Cerebellar cortex (tissue), 1 donor: ENCODE measurements at regions not wholly inside any gene's neighbourhood (a gene's known extent, or its start where the extent isn't known, plus 50 kb on each side); places are given as distances from the start of the nearest gene placed in this dataset.
"Not testable (repeated sequence)": the region's sequence is repeated elsewhere in the genome, so short reads cannot be mapped to it uniquely, and the experiment has no call there.

Experiments used
- DNase-seq: peaks from one replicate; pipeline ENCODE4 v3.0.0-alpha.2; 2015; ENCODE audit warnings: low spot score

DNA sequence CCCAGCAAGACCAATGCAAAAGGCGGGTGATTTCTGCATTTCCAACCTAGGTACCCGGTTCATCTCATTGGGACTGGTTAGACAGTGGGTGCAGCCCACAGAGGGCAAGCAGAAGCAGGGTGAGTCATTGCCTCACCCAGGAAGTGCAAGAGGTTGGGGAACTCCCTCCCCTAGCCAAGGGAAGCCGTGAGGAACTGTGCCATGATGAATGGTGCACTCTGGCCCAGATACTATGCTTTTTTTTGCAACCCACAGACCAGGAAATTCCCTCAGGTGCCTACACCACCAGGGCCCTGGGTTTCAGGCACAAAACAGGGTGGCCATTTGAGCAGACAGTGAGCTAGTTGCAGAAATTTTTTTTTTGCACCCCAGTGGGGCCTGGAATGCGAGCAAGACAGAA is 662.6 kb upstream of the ACVR2A start:
- no peak for DNase-seq

DNA sequence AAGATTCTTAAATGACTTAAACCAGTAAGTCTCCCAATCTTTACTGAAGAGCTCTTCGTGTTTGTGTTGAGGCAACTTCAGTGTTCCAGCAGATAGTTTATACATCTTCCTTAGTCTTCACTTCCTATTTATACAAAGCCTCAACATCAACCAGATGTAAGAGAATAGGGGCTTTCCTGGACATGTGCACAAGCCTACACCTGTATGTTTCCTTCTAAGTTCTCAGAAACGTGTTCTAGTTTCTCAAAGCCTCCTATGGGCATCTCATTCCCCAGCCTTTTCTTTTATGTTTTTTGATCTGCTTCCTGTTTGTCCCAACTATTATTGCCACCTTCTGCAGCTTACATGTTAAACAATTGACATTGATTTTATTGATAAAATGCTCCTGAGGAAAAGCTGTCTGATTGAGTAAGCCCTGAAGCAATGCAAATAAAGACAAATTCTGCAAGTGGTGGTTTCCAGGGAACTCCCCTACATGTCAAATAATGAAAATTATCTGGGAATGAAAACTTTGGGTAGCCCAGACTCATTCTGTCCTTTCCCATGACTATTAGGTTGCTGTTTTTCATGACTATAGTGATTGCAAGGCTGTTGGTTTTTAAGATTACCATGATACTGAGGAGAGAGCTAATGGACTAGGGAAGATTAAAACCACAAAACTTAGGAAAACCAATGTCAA is 663.3 kb upstream of the ACVR2A start:
- DNase-seq, result no peak

DNA sequence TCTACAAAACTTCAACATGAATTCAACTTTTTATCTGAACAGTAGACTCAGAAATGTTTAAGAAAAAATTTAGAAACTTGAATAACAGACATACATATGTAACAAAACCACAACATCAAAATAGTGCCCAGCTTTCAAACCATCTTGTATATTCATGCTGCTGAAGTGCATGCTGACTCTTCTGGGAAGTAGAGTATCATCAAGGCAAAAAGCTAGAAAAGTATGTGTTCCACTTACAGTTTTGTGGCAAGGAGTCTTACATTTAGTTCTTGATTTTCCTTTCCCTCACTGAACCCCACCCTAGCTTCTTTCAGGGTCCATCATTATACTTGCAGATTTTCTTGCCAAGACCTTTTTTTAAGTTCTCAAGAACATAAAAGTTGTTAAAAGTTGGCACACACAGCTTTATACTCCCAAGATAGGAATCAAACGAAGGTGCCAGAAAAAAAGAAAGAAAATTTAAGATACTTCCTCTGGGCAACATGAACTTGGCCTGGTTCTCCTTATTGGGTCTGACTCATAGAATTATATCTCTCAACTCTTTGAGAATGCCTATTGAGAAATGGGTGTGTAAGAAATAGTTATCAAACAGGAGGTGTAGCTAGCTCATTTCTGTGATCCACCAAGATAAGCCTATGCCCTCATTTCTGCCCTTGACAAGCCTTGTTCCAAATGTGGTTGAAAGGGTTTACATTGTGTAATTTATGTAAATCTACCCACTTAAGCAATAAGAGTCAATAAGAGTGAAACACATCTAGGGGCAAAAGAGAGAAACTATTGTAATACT is 667.6 kb upstream of the ACVR2A start:
- DNase-seq, result no peak

DNA sequence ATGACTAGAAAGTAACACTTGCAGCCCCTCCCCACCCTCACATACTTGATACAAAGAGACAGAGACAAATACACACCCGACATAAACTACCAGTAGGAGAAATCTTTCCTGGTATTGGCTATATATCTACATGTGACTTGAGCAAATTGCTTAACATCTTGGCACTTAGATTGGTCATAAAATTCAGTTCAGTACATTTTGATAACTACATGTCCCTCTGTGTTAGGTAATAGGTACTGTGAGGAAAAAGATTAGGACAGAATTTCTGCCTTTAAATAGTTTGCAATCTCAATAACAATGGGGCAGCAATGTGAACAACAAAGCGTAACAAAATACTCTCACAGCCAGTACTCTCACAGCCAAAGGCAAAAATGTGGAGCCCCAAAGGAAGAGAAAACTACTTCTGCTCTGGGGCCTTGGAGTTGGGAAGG is 670.0 kb upstream of the ACVR2A start:
- DNase-seq, result no peak

DNA sequence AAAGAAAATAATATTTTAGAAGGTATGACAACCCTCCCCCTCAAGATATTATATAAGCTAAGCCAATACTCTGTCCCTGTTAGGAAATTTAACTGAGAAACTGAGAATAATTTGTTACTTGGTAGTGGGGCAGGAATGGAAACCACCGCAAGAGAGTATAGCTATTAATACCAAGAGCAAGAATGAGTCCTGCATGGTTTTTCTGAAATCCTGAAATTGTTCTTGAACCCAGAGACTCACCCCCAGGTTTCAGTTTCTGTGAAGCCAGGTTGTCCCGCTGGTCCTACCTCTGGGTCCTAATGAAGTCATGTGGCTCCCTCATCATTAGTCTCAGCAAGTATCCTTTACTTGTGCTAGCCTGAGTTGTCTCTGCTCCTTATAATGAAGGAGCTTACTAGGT is 671.0 kb upstream of the ACVR2A start:
- no peak for DNase-seq

DNA sequence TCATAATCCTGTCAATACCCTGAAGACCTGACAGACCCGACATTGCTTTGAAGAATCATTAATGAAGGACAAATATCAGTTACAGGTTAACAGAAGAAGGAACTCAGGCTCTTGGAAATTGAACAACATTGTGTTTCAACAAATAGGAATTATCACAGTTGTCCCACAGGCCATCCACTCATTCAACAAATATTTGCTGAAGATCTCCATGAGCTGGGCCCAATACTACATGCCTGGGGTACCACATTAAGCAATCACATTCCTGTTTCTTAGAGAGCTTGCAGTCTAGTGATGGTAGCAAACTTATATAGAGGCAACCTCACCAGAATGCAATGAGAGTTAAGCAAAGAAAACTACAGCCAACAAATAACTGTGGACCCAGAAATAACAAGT is 671.6 kb upstream of the ACVR2A start:
- no peak for DNase-seq

DNA sequence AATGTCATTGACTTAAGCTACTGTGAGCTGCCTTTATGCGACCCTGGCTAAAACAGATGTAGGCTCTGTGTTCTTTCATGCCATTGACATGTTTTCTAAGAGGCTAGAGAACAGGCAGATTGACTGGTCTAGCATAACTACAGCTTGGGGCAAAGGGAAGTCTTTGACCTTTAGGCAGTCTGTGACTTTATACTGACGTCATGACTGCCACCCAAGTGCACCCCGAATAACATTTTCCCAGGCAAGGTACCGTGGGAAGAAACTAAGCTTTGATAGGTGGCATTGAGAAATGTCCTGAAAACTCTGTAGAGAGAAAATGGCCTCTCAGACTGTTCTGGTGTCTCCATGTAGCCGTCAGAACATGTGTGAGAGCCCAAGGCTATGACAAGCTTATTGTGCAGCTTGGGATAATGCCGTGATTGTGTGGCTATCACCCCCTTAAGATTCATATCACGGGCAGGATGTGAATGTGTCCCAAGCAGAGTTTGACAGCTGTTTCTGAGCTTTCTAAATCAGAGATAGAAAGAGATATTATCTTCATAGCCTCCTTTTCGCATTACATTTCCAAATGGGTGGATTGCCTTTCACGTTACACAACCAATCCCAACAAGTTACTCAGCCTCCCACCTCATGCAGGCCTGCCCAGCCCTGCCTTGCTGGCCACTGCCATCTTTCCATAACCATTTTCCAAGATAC is 672.2 kb upstream of the ACVR2A start:
- no peak for DNase-seq

DNA sequence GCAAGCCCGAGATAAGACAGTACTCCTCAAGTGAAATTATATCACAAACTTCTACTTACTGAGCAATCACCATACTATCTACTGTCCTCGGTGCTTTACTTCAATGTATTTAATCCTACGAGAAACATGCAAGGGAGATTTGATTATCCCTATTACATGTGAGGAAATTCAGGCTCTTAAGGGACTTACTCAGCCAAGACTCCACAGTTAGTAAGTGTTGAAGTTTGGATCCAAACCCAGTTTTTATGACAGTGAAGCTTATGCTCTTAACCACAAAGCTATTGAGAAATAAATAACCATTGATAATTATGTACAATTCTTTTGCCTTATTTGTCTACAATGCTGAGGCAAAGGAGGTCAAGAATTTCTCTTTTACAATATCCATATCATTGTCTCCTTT is 672.9 kb upstream of the ACVR2A start:
- no peak for DNase-seq

DNA sequence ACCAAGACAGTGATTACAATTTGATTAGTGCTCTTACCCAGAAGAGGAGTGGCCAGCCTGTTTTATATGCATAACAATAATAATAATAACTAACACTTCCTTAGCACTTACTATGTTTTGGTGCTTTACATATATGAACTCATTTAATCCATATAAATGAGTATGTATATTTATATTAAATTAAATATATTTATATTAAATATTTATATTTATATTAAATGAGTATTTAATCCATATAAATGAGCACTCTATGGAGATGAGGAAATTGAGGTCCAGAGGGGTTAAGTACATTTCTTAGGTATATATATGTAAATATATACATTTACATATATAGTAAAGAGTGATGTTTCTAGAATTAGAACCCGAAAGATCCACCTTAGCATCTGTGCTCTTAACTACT is 673.9 kb upstream of the ACVR2A start:
- no peak for DNase-seq

DNA sequence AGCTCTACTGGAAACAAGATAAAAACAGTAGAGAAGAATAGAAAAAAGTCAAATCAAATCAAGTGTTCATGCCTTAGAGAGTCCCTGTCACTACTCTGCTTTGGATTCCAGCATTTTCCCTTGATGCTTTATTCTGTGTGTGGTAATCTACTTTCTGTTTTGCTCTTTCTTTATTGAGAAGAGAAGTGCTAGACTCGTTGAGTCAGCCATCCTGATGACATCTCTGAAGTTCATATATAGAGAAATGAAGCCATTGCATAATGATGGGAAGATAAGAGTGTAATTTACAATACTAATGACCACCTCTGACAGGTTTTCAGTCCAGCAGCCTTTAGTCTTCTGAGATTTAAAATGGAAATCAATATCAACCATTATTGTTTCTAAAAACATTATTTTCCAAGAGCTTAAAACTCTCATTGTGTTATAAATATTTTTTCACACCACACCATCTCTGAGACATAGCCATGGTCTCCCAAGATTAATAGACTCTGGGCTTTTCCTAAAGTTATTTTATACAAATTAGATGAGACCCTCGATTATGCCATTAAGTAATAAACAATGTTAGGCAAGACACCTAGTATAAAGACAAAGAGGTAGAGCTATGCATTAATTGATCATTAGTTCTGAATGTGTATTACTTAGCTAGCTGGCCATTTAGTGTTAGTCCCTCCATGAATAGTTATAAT is 679.0 kb upstream of the ACVR2A start:
- DNase-seq, result no peak

DNA sequence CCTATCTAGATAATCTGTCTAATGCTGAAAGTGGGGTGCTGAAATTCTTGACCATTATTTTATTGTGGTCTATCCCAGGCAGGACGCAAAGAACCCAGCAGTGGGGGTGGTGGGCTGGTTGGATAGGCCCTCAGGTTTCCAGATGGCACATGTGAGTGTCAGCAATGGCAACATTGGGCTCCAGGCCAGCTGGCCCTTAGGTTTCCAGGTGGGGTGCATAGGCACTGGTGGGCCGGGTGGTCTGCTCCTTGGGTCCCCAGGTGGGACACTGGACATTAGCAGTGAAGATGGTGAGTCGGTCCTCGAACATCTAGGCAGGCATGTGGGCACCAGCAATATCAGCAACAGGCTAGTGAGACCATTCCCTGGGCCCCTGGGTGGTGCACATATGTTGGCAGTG is 680.3 kb upstream of the ACVR2A start:
- DNase-seq, result no peak

DNA sequence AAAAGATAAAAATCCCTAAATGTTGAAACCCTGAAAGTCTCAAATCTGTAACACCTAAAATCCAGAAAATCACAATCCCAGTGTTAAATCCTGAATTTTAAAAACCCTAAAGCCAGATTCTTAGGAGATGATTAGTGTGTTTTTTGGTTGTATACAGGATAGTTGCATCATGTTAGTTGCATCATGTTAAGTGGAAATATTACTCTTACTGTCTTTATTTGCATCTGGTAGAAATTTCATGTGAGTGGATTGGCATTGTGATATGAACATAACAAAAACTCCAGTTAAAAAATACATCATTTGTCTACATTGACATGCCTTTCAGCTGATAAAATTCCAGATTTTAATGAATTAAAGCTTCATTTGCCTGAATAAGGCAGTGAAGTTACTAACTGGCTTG is 683.1 kb upstream of the ACVR2A start:
- no peak for DNase-seq

DNA sequence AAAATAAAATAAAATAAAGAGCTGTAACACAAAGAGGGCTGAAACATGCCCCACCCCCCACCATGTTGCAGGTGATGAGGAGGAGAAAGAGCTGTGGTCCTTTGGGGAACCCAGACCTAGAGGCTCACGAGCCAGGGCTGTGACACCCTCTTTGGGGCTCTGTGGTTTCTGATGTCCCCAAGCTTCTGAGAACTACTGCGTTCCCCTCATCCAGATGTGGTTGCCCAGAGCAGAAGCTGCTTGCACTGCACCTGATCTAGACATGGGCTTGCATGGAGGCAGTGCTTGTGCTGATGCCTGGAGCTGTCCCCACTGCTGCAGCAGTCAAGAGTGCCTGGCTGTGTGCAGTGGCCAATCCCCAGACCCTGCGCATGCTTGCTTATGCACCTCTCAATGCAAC is 687.9 kb upstream of the ACVR2A start:
- DNase-seq, result no peak

DNA sequence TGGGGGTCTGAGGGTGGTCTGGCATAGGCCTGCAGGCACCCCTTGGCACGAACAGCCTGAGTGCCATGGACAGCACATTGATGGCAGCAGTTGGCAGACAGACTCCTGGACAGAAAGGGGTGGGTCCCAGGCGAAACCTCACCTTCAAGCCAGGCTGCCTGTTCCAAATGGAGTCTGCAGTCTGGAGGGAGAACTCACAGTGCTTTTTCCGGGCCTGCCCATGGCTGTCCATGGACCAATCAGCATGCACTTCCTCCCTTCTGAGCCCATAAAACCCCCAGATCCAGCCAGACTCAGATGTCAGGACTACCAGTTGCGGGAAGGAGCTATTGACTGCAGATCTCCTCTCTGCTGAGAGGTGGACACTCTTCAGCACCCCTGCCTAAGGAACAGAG is 694.6 kb upstream of the ACVR2A start:
- no peak for DNase-seq

DNA sequence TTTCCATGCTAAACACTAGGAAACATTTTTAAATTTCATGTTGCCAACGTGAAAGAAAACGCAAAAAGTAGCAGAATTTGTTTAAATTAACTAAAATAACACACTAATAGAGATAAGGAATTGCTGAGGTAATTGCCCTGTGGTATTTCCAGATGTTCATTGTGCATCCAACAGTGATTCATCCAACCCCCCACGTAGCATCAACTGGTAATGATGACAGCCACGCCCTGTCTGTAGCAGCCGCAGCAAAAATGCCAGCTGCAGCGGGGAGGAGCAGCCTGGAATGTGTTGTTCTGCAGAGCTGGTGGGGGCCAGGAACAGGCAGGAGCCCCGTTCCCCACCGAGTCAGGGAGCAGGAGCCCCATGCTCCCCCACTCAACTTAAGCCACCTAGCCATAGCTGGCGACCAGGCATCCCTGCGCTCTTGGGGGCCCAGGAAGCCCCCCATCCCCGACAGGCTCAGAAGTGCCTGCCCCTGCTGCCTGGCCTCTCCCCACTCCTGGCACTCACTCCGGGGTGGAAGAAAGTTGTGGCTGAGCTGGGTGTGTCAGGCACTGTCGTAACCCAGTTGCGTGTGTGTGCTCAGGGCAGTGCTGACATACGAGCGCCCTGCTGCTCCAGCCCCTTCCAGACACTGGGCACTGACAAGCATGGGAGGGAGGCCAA is 695.1 kb upstream of the ACVR2A start:
- no peak for DNase-seq

DNA sequence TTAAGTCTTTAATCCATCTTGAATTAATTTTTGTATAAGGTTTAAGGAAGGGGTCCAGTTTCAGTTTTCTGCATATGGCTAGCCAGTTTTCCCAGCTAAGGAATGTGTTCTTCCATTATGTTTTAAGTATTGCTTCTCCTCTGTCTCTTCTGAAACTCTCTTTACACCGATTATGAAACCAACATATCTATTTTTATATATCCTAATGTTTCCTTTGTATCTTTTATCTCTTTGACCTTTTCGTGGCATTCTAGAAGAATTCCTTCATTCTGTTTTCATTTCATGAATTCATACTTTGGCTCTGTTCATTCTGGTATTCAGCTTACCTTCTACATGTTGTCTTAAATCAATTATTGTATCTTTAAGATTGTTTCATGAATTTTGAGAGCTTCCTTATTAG is 697.0 kb upstream of the ACVR2A start:
- no peak for DNase-seq

DNA sequence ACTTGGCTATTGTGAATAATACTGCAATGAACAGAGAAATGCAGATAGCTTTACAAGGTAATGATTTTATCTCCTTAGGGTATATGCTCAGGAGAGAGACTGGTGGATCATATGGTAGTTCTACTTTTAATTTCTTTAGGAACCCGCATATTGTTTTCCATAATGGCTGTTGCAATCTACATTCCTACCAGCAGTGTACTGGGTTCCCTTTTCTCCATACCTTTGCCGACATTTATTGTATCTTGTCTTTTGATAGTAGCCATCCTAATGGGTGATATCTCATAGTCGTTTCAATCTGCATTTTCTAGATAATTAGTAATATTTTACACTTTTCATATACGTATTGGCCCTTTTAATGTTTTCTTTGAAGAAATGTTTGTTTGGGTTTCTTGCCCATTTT is 702.9 kb upstream of the ACVR2A start:
- DNase-seq, result no peak

DNA sequence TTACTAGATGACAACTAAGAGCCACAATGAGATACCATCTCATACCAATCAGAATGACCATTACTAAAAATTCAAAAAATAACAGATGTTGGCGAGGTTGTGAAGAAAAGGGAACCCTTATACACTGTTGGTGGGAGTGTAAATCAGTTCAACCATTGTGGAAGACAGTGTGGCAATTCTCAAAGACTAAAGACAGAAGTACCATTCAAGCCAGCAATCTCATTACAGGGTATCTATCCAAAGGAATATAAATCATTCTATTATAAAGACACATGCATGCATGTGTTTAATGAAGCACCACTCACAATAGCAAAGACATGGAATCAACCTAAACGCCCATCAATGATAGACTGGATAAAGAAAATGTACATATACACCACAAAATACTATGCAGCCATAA is 705.1 kb upstream of the ACVR2A start:
- not testable (repeated sequence) for DNase-seq

DNA sequence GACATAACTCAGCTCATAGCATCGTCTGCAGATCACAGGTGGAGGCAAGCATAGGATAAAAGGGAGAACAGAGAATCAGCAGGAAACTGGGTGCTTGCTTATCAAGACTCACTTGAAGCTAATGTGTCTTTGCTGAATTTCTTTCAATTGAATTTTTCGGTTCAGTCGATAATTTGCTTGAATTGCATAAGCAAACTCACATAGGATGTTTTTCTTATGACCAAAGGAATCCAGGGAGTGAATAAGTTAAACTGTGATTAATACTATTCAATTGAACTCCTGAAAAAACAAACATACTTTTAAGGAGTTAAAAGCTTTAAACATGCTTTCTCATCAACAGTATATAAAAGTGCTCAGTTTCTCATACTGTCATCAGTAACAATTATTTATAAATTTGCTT is 707.1 kb upstream of the ACVR2A start:
- DNase-seq, result no peak

DNA sequence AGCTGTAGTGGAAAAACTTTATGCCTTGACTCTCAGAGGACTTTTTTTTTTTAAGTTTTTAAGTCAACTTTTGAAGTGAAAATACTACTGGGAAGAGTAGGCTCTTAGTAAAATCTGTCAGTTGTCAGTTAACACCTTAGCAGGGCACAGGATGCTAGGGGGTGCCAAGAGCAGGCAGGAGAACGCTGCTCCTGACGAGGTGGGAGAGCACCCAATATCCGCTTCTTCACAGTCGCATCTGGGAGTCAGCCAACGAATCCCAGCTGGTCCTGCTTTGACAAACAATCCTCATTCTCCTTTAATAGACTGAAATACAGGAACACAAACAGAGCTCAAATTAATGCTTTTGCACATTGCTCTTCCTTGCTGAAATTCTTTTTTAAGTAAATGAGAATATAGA is 709.5 kb upstream of the ACVR2A start:
- DNase-seq, result peak; percentile 34

DNA sequence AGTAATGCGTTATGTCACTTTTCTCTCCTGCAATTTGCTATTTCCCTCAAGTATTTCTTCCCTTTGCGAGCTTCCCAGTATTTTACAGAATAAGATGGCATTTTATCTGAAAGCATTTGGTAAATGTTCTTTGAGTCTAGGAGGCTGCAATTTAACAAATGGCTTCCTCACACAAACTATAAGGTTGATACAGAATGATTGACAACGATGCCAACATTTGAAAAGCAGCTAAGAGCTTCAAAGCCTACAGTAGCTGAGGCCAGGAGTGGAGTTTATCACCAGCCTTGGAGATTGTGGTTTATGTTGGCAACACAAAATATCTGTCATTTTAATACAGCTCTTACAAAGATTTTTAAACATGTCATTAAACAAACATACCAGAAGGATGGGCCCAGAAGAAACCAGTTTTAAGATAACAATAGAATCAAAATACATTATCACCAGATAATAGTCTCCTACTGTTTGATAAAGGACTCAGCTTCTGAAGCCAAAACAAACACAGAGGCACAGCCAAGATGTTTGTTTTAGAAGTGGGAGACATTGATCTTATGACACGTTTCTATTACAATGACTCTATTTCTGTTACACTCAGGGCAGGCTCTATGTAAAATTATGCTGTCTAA is 711.4 kb upstream of the ACVR2A start:
- DNase-seq, result no peak

DNA sequence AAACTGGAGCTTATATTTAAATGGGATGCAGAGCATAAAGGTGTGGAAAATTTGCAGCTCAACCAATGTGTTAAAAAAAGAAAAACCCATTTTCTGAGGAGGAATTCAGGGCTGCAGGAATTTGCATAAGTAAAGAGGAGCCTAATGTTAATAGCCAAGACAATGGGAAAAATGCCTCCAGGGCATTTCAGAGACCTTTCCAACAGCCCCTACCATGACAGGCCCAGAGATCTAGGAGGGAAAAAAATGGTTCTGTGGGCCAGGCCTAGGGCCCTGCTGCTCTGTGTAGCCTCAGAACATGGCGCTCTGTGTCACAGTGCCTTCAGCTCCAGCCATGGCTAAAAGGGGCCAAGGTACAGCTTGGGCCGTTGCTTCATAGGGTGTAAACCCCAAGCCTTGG is 719.7 kb upstream of the ACVR2A start:
- DNase-seq, result no peak
